ENCODE measurements at regions not wholly inside any gene's neighbourhood (a gene's known extent, or its start where the extent isn't known, plus 50 kb on each side); places are given as distances from the start of the nearest gene placed in this dataset.
A peak's percentile ranks its signal among the peaks of the same experiment; 100 is the strongest.

GRCh38 chr3:147843331-147843730, 434.2 kb downstream of the ZIC1 start:
- DNase-seq (no peak), FAIRE-seq (no peak)
- Histone ChIP-seq H3K9me3 (ENCODE audit: control insufficient read depth in 2 of 3, insufficient read depth in 1 of 3, low read length in 3 of 3) (no peaks in the 10 kb centered on the region), H3K9ac (ENCODE audit: low read length in 3 of 3) (no peak overlapping the region), H3K27ac (ENCODE audit: low read depth in 2 of 2, low read length in 2 of 2) (no peak overlapping the region), H3K27me3 (ENCODE audit: control insufficient read depth, insufficient read depth, low read length) (no peaks in the 10 kb centered on the region), H3K4me3 (ENCODE audit: low read length in 3 of 3) (no peak overlapping the region), H3K36me3 (ENCODE audit: control insufficient read depth in 2 of 3, insufficient read depth in 3 of 3, low read length in 3 of 3) (no peaks in the 10 kb centered on the region), H3K4me1 (ENCODE audit: control insufficient read depth in 2 of 3, insufficient read depth in 2 of 3, low read depth in 1 of 3, low read length in 3 of 3) (no peaks in the 10 kb centered on the region)
- TF ChIP-seq CTCF (IDR thresholded peaks at IDR 0.05; ENCODE audit: borderline replicate concordance, extremely low read depth, insufficient read depth), result no peak
- intact Hi-C loops (cut with DNase I), result no loop called here

DNA sequence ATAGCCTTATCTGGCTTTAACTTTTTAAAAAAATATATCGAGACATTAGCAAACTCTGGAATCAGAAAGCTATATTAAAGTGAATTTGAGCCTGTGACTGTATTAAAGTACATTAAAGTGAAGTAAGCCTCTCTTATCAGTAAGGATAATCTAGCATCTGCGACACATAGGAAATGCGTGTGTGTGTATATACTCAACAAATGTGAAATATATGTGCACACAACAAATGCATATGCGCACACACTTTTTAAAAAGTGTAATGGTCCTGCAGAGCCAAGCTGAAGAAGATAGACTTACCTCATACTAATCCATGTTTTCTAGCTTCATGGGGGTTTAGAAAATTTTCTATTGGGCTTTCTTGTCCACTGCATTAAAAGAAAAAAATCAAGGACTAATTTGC, 437.1 kb downstream of the ZIC1 start:
- no peak for TF ChIP-seq CTCF (IDR thresholded peaks at IDR 0.05; ENCODE audit: borderline replicate concordance, extremely low read depth, insufficient read depth)
- DNase-seq (no peak), FAIRE-seq (no peak)
- no peaks in the 10 kb centered on the region for H3K27me3 ChIP-seq (ENCODE audit: control insufficient read depth, insufficient read depth, low read length)
- no peak overlapping the region for H3K4me3 ChIP-seq (ENCODE audit: low read length in 3 of 3)
- no peaks in the 10 kb centered on the region for H3K4me1 ChIP-seq (ENCODE audit: control insufficient read depth in 2 of 3, insufficient read depth in 2 of 3, low read depth in 1 of 3, low read length in 3 of 3)
- no peaks in the 10 kb centered on the region for H3K36me3 ChIP-seq (ENCODE audit: control insufficient read depth in 2 of 3, insufficient read depth in 3 of 3, low read length in 3 of 3)
- intact Hi-C loops (cut with DNase I), result no loop called here
- H3K27ac ChIP-seq (ENCODE audit: low read depth in 2 of 2, low read length in 2 of 2), result no peak overlapping the region
- H3K9ac ChIP-seq (ENCODE audit: low read length in 3 of 3), result no peak overlapping the region
- no peaks in the 10 kb centered on the region for H3K9me3 ChIP-seq (ENCODE audit: control insufficient read depth in 2 of 3, insufficient read depth in 1 of 3, low read length in 3 of 3)

GRCh38 chr3:147846854-147847478, 437.8 kb downstream of the ZIC1 start:
- no peaks in the 10 kb centered on the region for H3K4me1 ChIP-seq (ENCODE audit: control insufficient read depth in 2 of 3, insufficient read depth in 2 of 3, low read depth in 1 of 3, low read length in 3 of 3)
- TF ChIP-seq CTCF (IDR thresholded peaks at IDR 0.05; ENCODE audit: borderline replicate concordance, extremely low read depth, insufficient read depth), result no peak
- no peak overlapping the region for H3K4me3 ChIP-seq (ENCODE audit: low read length in 3 of 3)
- H3K9me3 ChIP-seq (ENCODE audit: control insufficient read depth in 2 of 3, insufficient read depth in 1 of 3, low read length in 3 of 3), result no peaks in the 10 kb centered on the region
- H3K27ac ChIP-seq (ENCODE audit: low read depth in 2 of 2, low read length in 2 of 2), result no peak overlapping the region
- intact Hi-C loops (cut with DNase I), result no loop called here
- DNase-seq (no peak), FAIRE-seq (no peak)
- no peaks in the 10 kb centered on the region for H3K27me3 ChIP-seq (ENCODE audit: control insufficient read depth, insufficient read depth, low read length)
- H3K36me3 ChIP-seq (ENCODE audit: control insufficient read depth in 2 of 3, insufficient read depth in 3 of 3, low read length in 3 of 3), result no peaks in the 10 kb centered on the region
- H3K9ac ChIP-seq (ENCODE audit: low read length in 3 of 3), result no peak overlapping the region

- no peak for FAIRE-seq
- no peak overlapping the region for H3K9ac ChIP-seq (ENCODE audit: low read length in 3 of 3)
- peak in 2 of 5 donors; percentile 19 to 51 for DNase-seq
- TF ChIP-seq CTCF (IDR thresholded peaks at IDR 0.05; ENCODE audit: borderline replicate concordance, extremely low read depth, insufficient read depth), result no peak
- H3K27ac ChIP-seq (ENCODE audit: low read depth in 2 of 2, low read length in 2 of 2), result no peak overlapping the region
- no peaks in the 10 kb centered on the region for H3K36me3 ChIP-seq (ENCODE audit: control insufficient read depth in 2 of 3, insufficient read depth in 3 of 3, low read length in 3 of 3)
- no peaks in the 10 kb centered on the region for H3K9me3 ChIP-seq (ENCODE audit: control insufficient read depth in 2 of 3, insufficient read depth in 1 of 3, low read length in 3 of 3)
- intact Hi-C loops (cut with DNase I), result no loop called here
- no peaks in the 10 kb centered on the region for H3K4me1 ChIP-seq (ENCODE audit: control insufficient read depth in 2 of 3, insufficient read depth in 2 of 3, low read depth in 1 of 3, low read length in 3 of 3)
- no peaks in the 10 kb centered on the region for H3K27me3 ChIP-seq (ENCODE audit: control insufficient read depth, insufficient read depth, low read length)
- H3K4me3 ChIP-seq (ENCODE audit: low read length in 3 of 3), result no peak overlapping the region
These were observed 441.9 kb downstream of the ZIC1 start for GRCh38 chr3:147851062-147851461.
